ENCODE measurements at regions not wholly inside any gene's neighbourhood (a gene's known extent, or its start where the extent isn't known, plus 50 kb on each side); places are given as distances from the start of the nearest gene placed in this dataset.

DNA sequence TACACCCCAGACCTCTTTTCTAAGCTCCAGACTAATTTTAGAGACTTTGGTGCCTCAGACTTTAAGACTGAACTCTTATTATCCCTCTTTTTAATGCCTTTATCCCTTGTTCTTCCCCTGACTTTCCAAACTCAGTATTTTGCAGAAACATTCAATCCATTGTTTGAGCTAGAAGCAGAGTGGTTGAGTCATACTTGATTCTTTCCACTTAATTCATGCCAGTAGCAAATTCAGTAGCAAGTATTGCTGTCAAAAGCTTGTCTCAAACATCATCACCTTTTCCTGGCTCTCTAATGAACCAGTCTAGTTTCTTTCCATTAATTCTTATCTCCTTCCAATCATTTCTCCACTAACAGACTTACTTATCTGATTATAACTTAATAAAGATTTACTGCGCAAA, 699.7 kb upstream of the ZNF804A start:
- POLR2A ChIA-PET, result no interaction called here

More for the DNA sequence above, 699.7 kb upstream of the ZNF804A start:
- Histone ChIP-seq H3K4me2 (ENCODE audit: insufficient read depth, low read length) (no peak overlapping the region), H3K27me3 (ENCODE audit: control insufficient read depth in 2 of 2, insufficient read depth in 2 of 2, low read length in 2 of 2) (no peaks in the 10 kb centered on the region), H3K9me3 (replicated peaks; ENCODE audit: control insufficient read depth, insufficient read depth, low read length) (peaks cover 3% of the 10 kb centered on the region), H3K4me3 (replicated peaks in 1 of 3; ENCODE audit: insufficient read depth in 1 of 3, low read depth in 1 of 3, low read length in 3 of 3) (no peak overlapping the region), H3K4me1 (ENCODE audit: control insufficient read depth, extremely low read depth, insufficient read depth, low read length) (no peaks in the 10 kb centered on the region), H4K20me1 (replicated peaks; ENCODE audit: control insufficient read depth, extremely low read depth, insufficient read depth, low read length) (no peaks in the 10 kb centered on the region), H2AFZ (ENCODE audit: low read depth, low read length) (no peak overlapping the region), H3K27ac (ENCODE audit: insufficient read depth, low read depth, low read length) (no peak overlapping the region), H3K36me3 (ENCODE audit: control insufficient read depth in 2 of 2, extremely low read depth in 1 of 2, insufficient read depth in 2 of 2, low read length in 2 of 2) (no peaks in the 10 kb centered on the region), H3K9ac (replicated peaks; ENCODE audit: extremely low read depth, insufficient read depth, low read length) (no peak overlapping the region), H3K79me2 (ENCODE audit: control insufficient read depth, insufficient read depth, low read length) (no peaks in the 10 kb centered on the region), H3K9me1 (replicated peaks; ENCODE audit: control insufficient read depth, extremely low read depth, insufficient read depth, low read length) (no peaks in the 10 kb centered on the region)
- BruUV-seq (replicated peaks), result no TSS peak
- dilution Hi-C loops (cut with MboI; ENCODE audit: extremely low pct_ligation_motif_present, low sequenced_read_pairs), result no loop called here
- FAIRE-seq (no peak), DNase-seq (ENCODE audit: low read depth, low spot score) (no peak)
- TF ChIP-seq EZH2 (IDR thresholded peaks at IDR 0.05; ENCODE audit: borderline replicate concordance, low read depth, low read length, severe bottlenecking), result no peak
- TF ChIP-seq MAX (IDR thresholded peaks at IDR 0.05; ENCODE audit: insufficient read depth, insufficient read length), result no peak
- TF ChIP-seq GATA2 (IDR thresholded peaks at IDR 0.05; ENCODE audit: insufficient read depth, insufficient read length, low read depth, low read length), result no peak
- TF ChIP-seq FOS (IDR thresholded peaks at IDR 0.05; ENCODE audit: borderline replicate concordance, insufficient read depth, low read length), result no peak
- TF ChIP-seq JUN (IDR thresholded peaks at IDR 0.05; ENCODE audit: borderline replicate concordance, insufficient read depth, insufficient read length, low read depth), result no peak
- no peak for TF ChIP-seq MYC (IDR thresholded peaks at IDR 0.05; ENCODE audit: low read depth, low read length)
- TF ChIP-seq POLR2A (IDR thresholded peaks at IDR 0.05; ENCODE audit: low read depth, low read length), result no peak
- TF ChIP-seq, protein P1, sequence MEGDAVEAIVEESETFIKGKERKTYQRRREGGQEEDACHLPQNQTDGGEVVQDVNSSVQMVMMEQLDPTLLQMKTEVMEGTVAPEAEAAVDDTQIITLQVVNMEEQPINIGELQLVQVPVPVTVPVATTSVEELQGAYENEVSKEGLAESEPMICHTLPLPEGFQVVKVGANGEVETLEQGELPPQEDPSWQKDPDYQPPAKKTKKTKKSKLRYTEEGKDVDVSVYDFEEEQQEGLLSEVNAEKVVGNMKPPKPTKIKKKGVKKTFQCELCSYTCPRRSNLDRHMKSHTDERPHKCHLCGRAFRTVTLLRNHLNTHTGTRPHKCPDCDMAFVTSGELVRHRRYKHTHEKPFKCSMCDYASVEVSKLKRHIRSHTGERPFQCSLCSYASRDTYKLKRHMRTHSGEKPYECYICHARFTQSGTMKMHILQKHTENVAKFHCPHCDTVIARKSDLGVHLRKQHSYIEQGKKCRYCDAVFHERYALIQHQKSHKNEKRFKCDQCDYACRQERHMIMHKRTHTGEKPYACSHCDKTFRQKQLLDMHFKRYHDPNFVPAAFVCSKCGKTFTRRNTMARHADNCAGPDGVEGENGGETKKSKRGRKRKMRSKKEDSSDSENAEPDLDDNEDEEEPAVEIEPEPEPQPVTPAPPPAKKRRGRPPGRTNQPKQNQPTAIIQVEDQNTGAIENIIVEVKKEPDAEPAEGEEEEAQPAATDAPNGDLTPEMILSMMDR (IDR thresholded peaks at IDR 0.05; ENCODE audit: extremely low read depth in 1 of 2, insufficient read depth in 1 of 2, low read depth in 1 of 2, low read length in 2 of 2), result no peak
- no peak for TF ChIP-seq POLR2AphosphoS5 (IDR thresholded peaks at IDR 0.05; ENCODE audit: insufficient read depth, low read depth, low read length)
- intact Hi-C loops (cut with micrococcal nuclease), result no loop called here
- CTCF ChIA-PET, result no interaction called here

All from endothelial cell of umbilical vein (primary cell).